ENCODE measurements at regions not wholly inside any gene's neighbourhood (a gene's known extent, or its start where the extent isn't known, plus 50 kb on each side); places are given as distances from the start of the nearest gene placed in this dataset.

DNA sequence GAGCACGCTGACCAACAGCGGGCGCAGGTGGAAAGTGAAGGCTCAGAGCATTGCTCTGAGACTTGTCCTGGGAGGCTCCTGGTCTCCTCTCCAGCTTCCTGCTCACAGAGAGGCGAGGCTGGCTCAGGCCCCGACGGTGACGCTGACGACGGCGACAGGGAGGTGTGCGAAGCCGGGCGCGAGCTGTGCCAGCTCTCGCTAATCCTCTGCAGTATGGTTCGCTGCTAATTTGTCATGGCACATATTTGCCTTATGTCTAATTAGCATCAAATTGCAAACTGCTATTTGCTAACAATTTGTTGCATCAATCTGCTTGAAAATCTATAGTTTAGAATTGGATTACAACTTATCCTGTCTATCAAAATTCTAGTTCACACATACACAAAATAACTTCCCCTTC, 469.8 kb upstream of the ZNF507 start:
- Histone ChIP-seq H3K4me3 (no peak overlapping the region), H3K9ac (ENCODE audit: insufficient read depth in 1 of 2, low read length in 2 of 2) (no peak overlapping the region), H3K9me3 (ENCODE audit: control insufficient read depth in 4 of 4, insufficient read depth in 3 of 4, low read length in 3 of 4) (peaks cover 0 to 5% (median 0%) of the 10 kb centered on the region in 4 donors), H3K27ac (ENCODE audit: low read depth in 1 of 2, low read length in 1 of 2) (no peak overlapping the region), H3K27me3 (ENCODE audit: control insufficient read depth in 3 of 3, insufficient read depth in 3 of 3, low read length in 2 of 3) (no peaks in the 10 kb centered on the region), H3K4me1 (ENCODE audit: control insufficient read depth in 5 of 5, insufficient read depth in 5 of 5, low read length in 5 of 5) (peaks cover 0 to 9% (median 2%) of the 10 kb centered on the region in 5 donors), H3K36me3 (ENCODE audit: control insufficient read depth in 4 of 4, insufficient read depth in 4 of 4, low read length in 4 of 4) (no peaks in the 10 kb centered on the region)
- 95% methylated on average over 16 of the region's 16 CpGs for WGBS, 2 donors
- TF ChIP-seq, protein P1, sequence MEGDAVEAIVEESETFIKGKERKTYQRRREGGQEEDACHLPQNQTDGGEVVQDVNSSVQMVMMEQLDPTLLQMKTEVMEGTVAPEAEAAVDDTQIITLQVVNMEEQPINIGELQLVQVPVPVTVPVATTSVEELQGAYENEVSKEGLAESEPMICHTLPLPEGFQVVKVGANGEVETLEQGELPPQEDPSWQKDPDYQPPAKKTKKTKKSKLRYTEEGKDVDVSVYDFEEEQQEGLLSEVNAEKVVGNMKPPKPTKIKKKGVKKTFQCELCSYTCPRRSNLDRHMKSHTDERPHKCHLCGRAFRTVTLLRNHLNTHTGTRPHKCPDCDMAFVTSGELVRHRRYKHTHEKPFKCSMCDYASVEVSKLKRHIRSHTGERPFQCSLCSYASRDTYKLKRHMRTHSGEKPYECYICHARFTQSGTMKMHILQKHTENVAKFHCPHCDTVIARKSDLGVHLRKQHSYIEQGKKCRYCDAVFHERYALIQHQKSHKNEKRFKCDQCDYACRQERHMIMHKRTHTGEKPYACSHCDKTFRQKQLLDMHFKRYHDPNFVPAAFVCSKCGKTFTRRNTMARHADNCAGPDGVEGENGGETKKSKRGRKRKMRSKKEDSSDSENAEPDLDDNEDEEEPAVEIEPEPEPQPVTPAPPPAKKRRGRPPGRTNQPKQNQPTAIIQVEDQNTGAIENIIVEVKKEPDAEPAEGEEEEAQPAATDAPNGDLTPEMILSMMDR (IDR thresholded peaks at IDR 0.05; ENCODE audit: control extremely low read depth, extremely low read depth): no peak
- no peak for DNase-seq
- ATAC-seq (ENCODE audit: insufficient read depth, low FRiP score): no peak

- TF ChIP-seq, protein P1 (IDR thresholded peaks at IDR 0.05; ENCODE audit: control extremely low read depth, extremely low read depth): no peak
- Histone ChIP-seq H3K27me3 (ENCODE audit: control insufficient read depth in 3 of 3, insufficient read depth in 3 of 3, low read length in 2 of 3) (no peaks in the 10 kb centered on the region), H3K36me3 (ENCODE audit: control insufficient read depth in 4 of 4, insufficient read depth in 4 of 4, low read length in 4 of 4) (no peaks in the 10 kb centered on the region), H3K27ac (ENCODE audit: low read depth in 1 of 2, low read length in 1 of 2) (no peak overlapping the region), H3K9me3 (ENCODE audit: control insufficient read depth in 4 of 4, insufficient read depth in 3 of 4, low read length in 3 of 4) (peaks cover 0 to 5% (median 0%) of the 10 kb centered on the region in 4 donors), H3K4me1 (ENCODE audit: control insufficient read depth in 5 of 5, insufficient read depth in 5 of 5, low read length in 5 of 5) (peaks cover 0 to 29% (median 5%) of the 10 kb centered on the region in 5 donors), H3K4me3 (no peak overlapping the region), H3K9ac (ENCODE audit: insufficient read depth in 1 of 2, low read length in 2 of 2) (peak overlapping the region in 1 of 2 donors; percentile 25)
- WGBS, 2 donors: 71 to 84% methylated on average over 2 of the region's 2 CpGs
- no peak for ATAC-seq (ENCODE audit: insufficient read depth, low FRiP score)
- DNase-seq: peak; percentile 73 to 91 (median 84)
These were observed 465.1 kb upstream of the ZNF507 start for GRCh38 chr19:31880283-31880682.

DNA sequence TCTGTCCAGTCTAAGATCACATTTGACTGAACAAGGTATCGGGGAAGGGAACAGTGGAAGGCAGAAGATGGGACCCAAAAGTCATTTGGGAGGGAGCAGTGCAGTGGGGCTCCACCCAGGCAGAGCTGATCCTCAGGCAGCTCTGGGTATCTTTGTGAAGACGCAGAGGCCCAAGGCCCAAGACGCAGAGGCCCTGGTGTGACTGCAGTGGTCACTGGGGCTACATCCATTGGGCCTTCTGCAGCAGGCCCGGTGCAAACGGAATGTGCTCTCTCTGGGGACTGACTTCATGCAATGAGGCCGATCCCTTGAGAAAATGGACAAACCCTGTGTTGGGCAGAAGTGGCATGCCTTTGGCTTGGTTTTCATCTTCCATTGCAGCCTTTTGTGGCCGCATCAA, 463.4 kb upstream of the ZNF507 start:
- no peak overlapping the region for H3K27ac ChIP-seq (ENCODE audit: low read depth in 1 of 2, low read length in 1 of 2)
- H3K4me3 ChIP-seq: no peak overlapping the region
- ATAC-seq (ENCODE audit: insufficient read depth, low FRiP score) (no peak), DNase-seq (no peak)
- H3K36me3 ChIP-seq (ENCODE audit: control insufficient read depth in 4 of 4, insufficient read depth in 4 of 4, low read length in 4 of 4): no peaks in the 10 kb centered on the region
- H3K4me1 ChIP-seq (ENCODE audit: control insufficient read depth in 5 of 5, insufficient read depth in 5 of 5, low read length in 5 of 5): peaks cover 0 to 38% (median 11%) of the 10 kb centered on the region in 5 donors
- H3K9ac ChIP-seq (ENCODE audit: insufficient read depth in 1 of 2, low read length in 2 of 2): no peak overlapping the region
- no peaks in the 10 kb centered on the region for H3K27me3 ChIP-seq (ENCODE audit: control insufficient read depth in 3 of 3, insufficient read depth in 3 of 3, low read length in 2 of 3)
- WGBS, 2 donors: 87 to 95% methylated on average over 7 of the region's 7 CpGs
- H3K9me3 ChIP-seq (ENCODE audit: control insufficient read depth in 4 of 4, insufficient read depth in 3 of 4, low read length in 3 of 4): peaks cover 0 to 5% (median 0%) of the 10 kb centered on the region in 4 donors
- TF ChIP-seq, protein P1 (IDR thresholded peaks at IDR 0.05; ENCODE audit: control extremely low read depth, extremely low read depth): no peak

DNA sequence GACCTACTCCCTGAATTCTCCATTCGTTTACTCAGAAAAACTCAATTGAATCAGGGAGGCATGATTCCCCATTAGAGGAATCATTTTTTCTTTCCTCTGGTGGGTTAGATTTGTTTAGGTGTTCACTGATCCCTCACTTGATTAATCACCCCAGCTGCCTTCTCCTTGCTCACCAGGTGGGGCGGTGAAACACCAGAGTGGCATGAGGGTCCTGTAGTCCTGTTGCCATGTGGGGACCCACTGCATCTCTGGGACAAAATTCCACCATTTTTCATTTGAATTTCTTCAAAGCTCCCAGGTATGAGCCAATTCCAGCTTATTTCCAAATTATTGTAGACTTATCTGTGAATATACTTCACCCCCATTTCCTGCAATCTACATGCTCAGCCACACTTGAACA, 462.7 kb upstream of the ZNF507 start:
- Histone ChIP-seq H3K36me3 (ENCODE audit: control insufficient read depth in 4 of 4, insufficient read depth in 4 of 4, low read length in 4 of 4) (no peaks in the 10 kb centered on the region), H3K27ac (ENCODE audit: low read depth in 1 of 2, low read length in 1 of 2) (no peak overlapping the region), H3K9ac (ENCODE audit: insufficient read depth in 1 of 2, low read length in 2 of 2) (no peak overlapping the region), H3K4me1 (ENCODE audit: control insufficient read depth in 5 of 5, insufficient read depth in 5 of 5, low read length in 5 of 5) (peaks cover 0 to 38% (median 11%) of the 10 kb centered on the region in 5 donors), H3K4me3 (no peak overlapping the region), H3K9me3 (ENCODE audit: control insufficient read depth in 4 of 4, insufficient read depth in 3 of 4, low read length in 3 of 4) (peaks cover 0 to 3% (median 0%) of the 10 kb centered on the region in 4 donors), H3K27me3 (ENCODE audit: control insufficient read depth in 3 of 3, insufficient read depth in 3 of 3, low read length in 2 of 3) (no peaks in the 10 kb centered on the region)
- TF ChIP-seq, protein P1 (IDR thresholded peaks at IDR 0.05; ENCODE audit: control extremely low read depth, extremely low read depth): no peak
- no peak for DNase-seq
- no peak for ATAC-seq (ENCODE audit: insufficient read depth, low FRiP score)
- WGBS, 2 donors: 89 to 90% methylated on average over 2 of the region's 2 CpGs

All from lung (tissue), 11 donors.